Upper lobe of left lung (tissue), 6 donors: ENCODE measurements at regions not wholly inside any gene's neighbourhood (a gene's known extent, or its start where the extent isn't known, plus 50 kb on each side); places are given as distances from the start of the nearest gene placed in this dataset.
"Not testable (repeated sequence)": the region's sequence is repeated elsewhere in the genome, so short reads cannot be mapped to it uniquely, and the experiment has no call there.

Experiments
- ATAC-seq, 2 donors: fragments of 200-7000 bp; cut with Tn5 transposase; one replicate each; pipeline ENCODE4 v1.9.1; 2022; ENCODE audit warnings: mild to moderate bottlenecking in 2 of 2, moderate library complexity in 2 of 2; ENCODE audit not compliant: low FRiP score in 2 of 2
- DNase-seq, 2 donors: peaks; one replicate each; pipeline ENCODE4 v3.0.0-alpha.2; 2019 to 2020
- H3K27ac ChIP-seq, 4 donors: fragments of 200-600 bp; sonication (generic); one replicate each; pipeline ENCODE4 v1.5.1; 2016 to 2019
- H3K27me3 ChIP-seq, 4 donors: fragments of 200-600 bp; sonication (generic); one replicate each; pipeline ENCODE4 v1.5.1; 2017 to 2019
- H3K36me3 ChIP-seq, 4 donors: fragments of 200-600 bp; sonication (generic); one replicate each; pipeline ENCODE4 v1.5.1; 2016 to 2019
- H3K4me1 ChIP-seq, 4 donors: fragments of 200-600 bp; sonication (generic); one replicate each; pipeline ENCODE4 v1.5.1; 2018 to 2019
- H3K4me3 ChIP-seq, 4 donors: fragments of 200-600 bp; sonication (generic); one replicate each; pipeline ENCODE4 v1.5.1; 2017 to 2019; ENCODE audit warnings: mild to moderate bottlenecking in 2 of 4, moderate library complexity in 1 of 4
- H3K9me3 ChIP-seq, 4 donors: fragments of 200-600 bp; sonication (generic); one replicate each; pipeline ENCODE4 v1.5.1; 2018 to 2019
- CTCF ChIP-seq, 6 experiments: fragments of 450-650 bp in 4 of 6; fragments of 200-600 bp in 2 of 6; sonication (generic) in 2 of 6; IDR thresholded peaks; one replicate each; pipeline ENCODE4 v1.5.1; 2016 to 2019; ENCODE audit warnings: antibody characterized with exemption in 6 of 6
- EP300 ChIP-seq, 4 donors: sonication (generic); formaldehyde crosslinking; IDR thresholded peaks; one replicate each; pipeline ENCODE4 v1.5.1; 2017; ENCODE audit warnings: antibody characterized with exemption in 4 of 4, control low read depth in 2 of 4
- POLR2A ChIP-seq, 4 donors: fragments of 450-650 bp; IDR thresholded peaks; one replicate each; pipeline ENCODE4 v1.5.1; 2016 to 2017; ENCODE audit warnings: antibody characterized with exemption in 4 of 4, mild to moderate bottlenecking in 2 of 4
- POLR2AphosphoS5 ChIP-seq, 2 donors: sonication (generic); formaldehyde crosslinking; IDR thresholded peaks; one replicate each; pipeline ENCODE4 v1.5.1; 2017; ENCODE audit warnings: antibody characterized with exemption in 2 of 2
- WGBS, 2 donors: methylation state at CpG; one replicate each; pipeline ENCODE4 v1.1.5; 2017 to 2018; 5-methylcytosine and 5-hydroxymethylcytosine counted together
- donor health status: DM: no; HTN: no; CAD: no; lungs with moderate emphysema.
- donor health status: DM: no; HTN: yes; CAD: no; lungs with severe emphysema.

- Histone ChIP-seq H3K4me3 (no peak overlapping the region), H3K4me1 (no peaks in the 10 kb centered on the region), H3K9me3 (no peaks in the 10 kb centered on the region), H3K27me3 (no peaks in the 10 kb centered on the region), H3K36me3 (no peaks in the 10 kb centered on the region), H3K27ac (no peak overlapping the region)
- ATAC-seq, result no peak
- TF ChIP-seq CTCF (IDR thresholded peaks at IDR 0.05), result no peak
- TF ChIP-seq POLR2A (IDR thresholded peaks at IDR 0.05), result no peak
- TF ChIP-seq POLR2AphosphoS5 (IDR thresholded peaks at IDR 0.05), result no peak
- TF ChIP-seq EP300 (IDR thresholded peaks at IDR 0.05), result no peak
- DNase-seq, result no peak
- 93 to 95% methylated on average over 1 of the region's 1 CpG for WGBS, 2 donors
These were observed 510.1 kb upstream of the DAB2 start for GRCh38 chr5:39934830-39935229.

- DNase-seq, result no peak
- no peaks in the 10 kb centered on the region for H3K27me3 ChIP-seq
- no peak for ATAC-seq
- H3K4me1 ChIP-seq, result no peaks in the 10 kb centered on the region
- H3K4me3 ChIP-seq, result no peak overlapping the region
- no peak for TF ChIP-seq EP300 (IDR thresholded peaks at IDR 0.05)
- TF ChIP-seq CTCF (IDR thresholded peaks at IDR 0.05), result no peak
- TF ChIP-seq POLR2AphosphoS5 (IDR thresholded peaks at IDR 0.05), result no peak
- no peak for TF ChIP-seq POLR2A (IDR thresholded peaks at IDR 0.05)
- H3K36me3 ChIP-seq, result no peaks in the 10 kb centered on the region
- H3K27ac ChIP-seq, result no peak overlapping the region
- no peaks in the 10 kb centered on the region for H3K9me3 ChIP-seq
- 89 to 90% methylated on average over 1 of the region's 1 CpG for WGBS, 2 donors
These were observed 508.3 kb upstream of the DAB2 start for GRCh38 chr5:39933061-39933460.

- ATAC-seq (peak in 1 of 2 donors; percentile 61), DNase-seq (no peak)
- H3K36me3 ChIP-seq, result no peaks in the 10 kb centered on the region
- WGBS, 2 donors, result 93 to 94% methylated on average over 6 of the region's 6 CpGs
- no peaks in the 10 kb centered on the region for H3K4me1 ChIP-seq
- H3K4me3 ChIP-seq, result no peak overlapping the region
- H3K27ac ChIP-seq, result no peak overlapping the region
- H3K27me3 ChIP-seq, result no peaks in the 10 kb centered on the region
- H3K9me3 ChIP-seq, result no peaks in the 10 kb centered on the region
- TF ChIP-seq CTCF (IDR thresholded peaks at IDR 0.05), result no peak
- TF ChIP-seq EP300 (IDR thresholded peaks at IDR 0.05), result no peak
- TF ChIP-seq POLR2AphosphoS5 (IDR thresholded peaks at IDR 0.05), result no peak
- no peak for TF ChIP-seq POLR2A (IDR thresholded peaks at IDR 0.05)
These were observed 503.9 kb upstream of the DAB2 start for GRCh38 chr5:39928709-39929108.

- H3K4me1 ChIP-seq, result no peaks in the 10 kb centered on the region
- no peak overlapping the region for H3K27ac ChIP-seq
- TF ChIP-seq POLR2AphosphoS5 (IDR thresholded peaks at IDR 0.05) (no peak), CTCF (IDR thresholded peaks at IDR 0.05) (no peak), EP300 (IDR thresholded peaks at IDR 0.05) (no peak), POLR2A (IDR thresholded peaks at IDR 0.05) (no peak)
- no peak overlapping the region for H3K4me3 ChIP-seq
- WGBS, 2 donors, result 97% methylated on average over 1 of the region's 1 CpG
- DNase-seq (no peak), ATAC-seq (no peak)
- no peaks in the 10 kb centered on the region for H3K36me3 ChIP-seq
- H3K27me3 ChIP-seq, result no peaks in the 10 kb centered on the region
- no peaks in the 10 kb centered on the region for H3K9me3 ChIP-seq
These were observed 495.1 kb upstream of the DAB2 start for GRCh38 chr5:39919876-39920275.

- no peaks in the 10 kb centered on the region for H3K27me3 ChIP-seq
- DNase-seq (no peak), ATAC-seq (no peak)
- H3K4me3 ChIP-seq, result no peak overlapping the region
- no peaks in the 10 kb centered on the region for H3K4me1 ChIP-seq
- no peak for TF ChIP-seq POLR2AphosphoS5 (IDR thresholded peaks at IDR 0.05)
- no peak for TF ChIP-seq EP300 (IDR thresholded peaks at IDR 0.05)
- TF ChIP-seq CTCF (IDR thresholded peaks at IDR 0.05), result no peak
- no peak for TF ChIP-seq POLR2A (IDR thresholded peaks at IDR 0.05)
- H3K27ac ChIP-seq, result no peak overlapping the region
- no peaks in the 10 kb centered on the region for H3K36me3 ChIP-seq
- H3K9me3 ChIP-seq, result no peaks in the 10 kb centered on the region
These were observed 488.1 kb upstream of the DAB2 start for GRCh38 chr5:39912906-39913305.

GRCh38 chr5:39907267-39907951 is 482.6 kb upstream of the DAB2 start:
- not testable (repeated sequence) for H3K4me1 ChIP-seq, ATAC-seq, H3K9me3 ChIP-seq, H3K27ac ChIP-seq, H3K36me3 ChIP-seq, H3K4me3 ChIP-seq, H3K27me3 ChIP-seq
- DNase-seq, result peak in 1 of 2 donors; percentile 48
- 83 to 91% methylated on average over 16 to 19 of the region's 19 CpGs for WGBS, 2 donors
